ENCODE measurements at regions not wholly inside any gene's neighbourhood (a gene's known extent, or its start where the extent isn't known, plus 50 kb on each side); places are given as distances from the start of the nearest gene placed in this dataset.

GRCh38 chr11:92791886-92792285 lies 177.6 kb upstream of the MTNR1B start:
- no peak overlapping the region for H3K9ac ChIP-seq
- no peaks in the 10 kb centered on the region for H3K4me1 ChIP-seq
- no peak overlapping the region for H3K4me2 ChIP-seq
- no peak overlapping the region for H3K4me3 ChIP-seq
- TF ChIP-seq Cebpa-rat (IDR thresholded peaks at IDR 0.05): no peak
- no peaks in the 10 kb centered on the region for H4K20me1 ChIP-seq
- no peaks in the 10 kb centered on the region for H3K9me3 ChIP-seq
- no peaks in the 10 kb centered on the region for H3K36me3 ChIP-seq
- no peak overlapping the region for H3K27ac ChIP-seq
- H3K27me3 ChIP-seq: no peaks in the 10 kb centered on the region

- Histone ChIP-seq H4K20me1 (no peaks in the 10 kb centered on the region), H3K27ac (no peak overlapping the region), H3K9me3 (no peaks in the 10 kb centered on the region), H3K27me3 (no peaks in the 10 kb centered on the region), H3K36me3 (no peaks in the 10 kb centered on the region), H3K4me3 (no peak overlapping the region), H3K4me2 (no peak overlapping the region), H3K4me1 (no peaks in the 10 kb centered on the region), H3K9ac (no peak overlapping the region)
- TF ChIP-seq Cebpa-rat (IDR thresholded peaks at IDR 0.05): no peak
These were observed 176.3 kb upstream of the MTNR1B start for GRCh38 chr11:92793189-92793588.

- TF ChIP-seq Cebpa-rat (IDR thresholded peaks at IDR 0.05): no peak
- Histone ChIP-seq H3K4me3 (no peak overlapping the region), H3K9me3 (no peaks in the 10 kb centered on the region), H4K20me1 (no peaks in the 10 kb centered on the region), H3K4me1 (no peaks in the 10 kb centered on the region), H3K27ac (no peak overlapping the region), H3K4me2 (no peak overlapping the region), H3K9ac (no peak overlapping the region), H3K36me3 (no peaks in the 10 kb centered on the region), H3K27me3 (no peaks in the 10 kb centered on the region)
These were observed 174.7 kb upstream of the MTNR1B start for GRCh38 chr11:92794783-92795182.

DNA sequence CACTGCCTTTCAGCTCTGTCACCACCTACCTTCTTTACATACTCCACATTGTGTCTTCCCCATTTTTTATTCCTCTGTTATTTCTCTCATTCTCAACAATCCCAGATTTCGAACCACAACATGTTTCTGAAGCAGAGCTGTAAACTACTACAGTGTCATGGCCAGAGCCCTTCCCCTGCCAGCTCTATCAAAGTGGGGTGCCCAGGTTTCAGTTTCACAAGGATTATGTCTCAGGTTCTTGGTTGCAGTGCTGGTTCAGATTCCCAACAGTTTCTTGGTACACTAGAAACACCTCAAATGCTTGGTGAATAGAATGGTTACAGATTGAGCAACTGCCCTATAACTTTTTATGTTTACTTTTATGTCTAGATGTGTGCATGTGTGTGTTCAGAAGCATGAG lies 172.7 kb upstream of the MTNR1B start:
- Histone ChIP-seq H3K9me3 (no peaks in the 10 kb centered on the region), H3K36me3 (no peaks in the 10 kb centered on the region), H3K27ac (no peak overlapping the region), H4K20me1 (no peaks in the 10 kb centered on the region), H3K4me2 (no peak overlapping the region), H3K4me3 (no peak overlapping the region), H3K9ac (no peak overlapping the region), H3K27me3 (no peaks in the 10 kb centered on the region), H3K4me1 (no peaks in the 10 kb centered on the region)
- TF ChIP-seq Cebpa-rat (IDR thresholded peaks at IDR 0.05): no peak

DNA sequence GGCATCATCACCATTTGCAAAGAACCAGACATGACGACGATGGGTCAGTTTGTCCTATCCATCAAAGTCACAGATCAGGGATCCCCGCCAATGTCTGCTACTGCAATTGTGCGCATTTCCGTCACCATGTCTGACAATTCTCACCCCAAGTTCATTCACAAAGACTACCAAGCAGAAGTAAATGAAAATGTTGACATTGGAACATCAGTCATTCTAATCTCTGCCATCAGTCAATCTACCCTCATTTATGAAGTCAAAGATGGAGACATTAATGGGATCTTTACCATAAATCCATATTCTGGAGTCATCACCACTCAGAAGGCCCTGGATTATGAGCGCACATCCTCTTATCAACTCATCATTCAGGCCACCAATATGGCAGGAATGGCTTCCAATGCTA lies 171.6 kb upstream of the MTNR1B start:
- Histone ChIP-seq H3K4me2 (no peak overlapping the region), H3K4me1 (no peaks in the 10 kb centered on the region), H3K9me3 (no peaks in the 10 kb centered on the region), H3K4me3 (no peak overlapping the region), H3K9ac (no peak overlapping the region), H3K27ac (no peak overlapping the region), H3K36me3 (no peaks in the 10 kb centered on the region), H3K27me3 (no peaks in the 10 kb centered on the region), H4K20me1 (no peaks in the 10 kb centered on the region)
- no peak for TF ChIP-seq Cebpa-rat (IDR thresholded peaks at IDR 0.05)

GRCh38 chr11:92801685-92802084 lies 167.8 kb upstream of the MTNR1B start:
- no peaks in the 10 kb centered on the region for H3K4me1 ChIP-seq
- no peak overlapping the region for H3K27ac ChIP-seq
- H3K9ac ChIP-seq: no peak overlapping the region
- TF ChIP-seq Cebpa-rat (IDR thresholded peaks at IDR 0.05): no peak
- H3K4me2 ChIP-seq: no peak overlapping the region
- H3K36me3 ChIP-seq: no peaks in the 10 kb centered on the region
- H3K9me3 ChIP-seq: no peaks in the 10 kb centered on the region
- no peak overlapping the region for H3K4me3 ChIP-seq
- H3K27me3 ChIP-seq: no peaks in the 10 kb centered on the region
- H4K20me1 ChIP-seq: no peaks in the 10 kb centered on the region

DNA sequence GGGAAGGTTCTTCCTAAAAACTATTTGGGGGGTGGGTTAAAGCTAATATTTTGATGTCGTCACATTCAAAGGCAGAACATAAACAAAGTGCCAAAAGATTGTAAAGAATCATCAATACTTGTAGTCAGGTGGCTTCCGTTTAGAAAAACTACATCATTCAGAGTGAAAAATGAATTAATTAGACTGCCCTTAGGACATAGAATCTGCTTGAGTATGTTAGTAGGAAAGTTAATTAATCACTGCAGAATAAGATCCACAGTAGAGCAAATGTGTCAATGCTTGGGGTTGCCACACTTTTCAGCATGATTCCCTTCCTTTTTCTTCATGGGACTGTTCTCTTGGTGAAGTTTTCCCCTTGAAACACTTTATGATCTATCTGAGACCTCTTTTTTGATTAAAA lies 166.8 kb upstream of the MTNR1B start:
- Histone ChIP-seq H3K9ac (no peak overlapping the region), H3K4me1 (no peaks in the 10 kb centered on the region), H3K4me3 (no peak overlapping the region), H3K4me2 (no peak overlapping the region), H3K27ac (no peak overlapping the region), H4K20me1 (no peaks in the 10 kb centered on the region), H3K36me3 (no peaks in the 10 kb centered on the region), H3K27me3 (no peaks in the 10 kb centered on the region), H3K9me3 (no peaks in the 10 kb centered on the region)
- no peak for TF ChIP-seq Cebpa-rat (IDR thresholded peaks at IDR 0.05)

DNA sequence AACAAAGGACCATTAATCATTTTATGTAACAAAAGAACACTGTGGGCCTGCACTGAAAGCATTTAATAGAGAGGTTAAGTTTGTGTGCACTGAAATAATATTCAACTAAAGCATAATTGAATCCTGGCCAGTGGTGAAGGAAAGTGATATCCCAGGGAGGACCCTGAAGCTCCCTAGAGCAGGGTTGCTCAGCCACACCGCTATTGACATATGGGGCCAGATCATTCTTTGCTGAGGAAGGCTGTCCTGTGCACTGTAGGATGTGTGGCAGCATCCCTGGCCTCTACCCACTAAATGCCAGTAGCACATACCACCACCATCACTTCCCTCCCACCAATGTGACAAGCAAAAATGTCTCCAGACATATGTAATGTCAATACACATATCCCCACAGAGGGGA lies 166.1 kb upstream of the MTNR1B start:
- H3K4me2 ChIP-seq: no peak overlapping the region
- H3K4me1 ChIP-seq: no peaks in the 10 kb centered on the region
- H3K4me3 ChIP-seq: no peak overlapping the region
- no peaks in the 10 kb centered on the region for H3K36me3 ChIP-seq
- no peak for TF ChIP-seq Cebpa-rat (IDR thresholded peaks at IDR 0.05)
- no peak overlapping the region for H3K9ac ChIP-seq
- no peaks in the 10 kb centered on the region for H3K9me3 ChIP-seq
- H3K27me3 ChIP-seq: no peaks in the 10 kb centered on the region
- no peak overlapping the region for H3K27ac ChIP-seq
- H4K20me1 ChIP-seq: no peaks in the 10 kb centered on the region

GRCh38 chr11:92804388-92804966 lies 165.0 kb upstream of the MTNR1B start:
- H3K9ac ChIP-seq: no peak overlapping the region
- H3K4me1 ChIP-seq: no peaks in the 10 kb centered on the region

GRCh38 chr11:92808022-92808421 lies 161.4 kb upstream of the MTNR1B start:
- no peak overlapping the region for H3K9ac ChIP-seq
- H3K4me3 ChIP-seq: no peak overlapping the region
- no peak overlapping the region for H3K4me2 ChIP-seq
- H3K36me3 ChIP-seq: no peaks in the 10 kb centered on the region
- H3K27me3 ChIP-seq: no peaks in the 10 kb centered on the region
- H3K4me1 ChIP-seq: peaks cover 5% of the 10 kb centered on the region
- H3K27ac ChIP-seq: no peak overlapping the region
- no peaks in the 10 kb centered on the region for H4K20me1 ChIP-seq
- no peaks in the 10 kb centered on the region for H3K9me3 ChIP-seq
- TF ChIP-seq Cebpa-rat (IDR thresholded peaks at IDR 0.05): no peak

More at GRCh38 chr11:92804388-92804966, 165.0 kb upstream of the MTNR1B start:
- H3K4me3 ChIP-seq: no peak overlapping the region
- no peak overlapping the region for H3K4me2 ChIP-seq
- H3K27ac ChIP-seq: no peak overlapping the region
- H3K27me3 ChIP-seq: no peaks in the 10 kb centered on the region
- no peaks in the 10 kb centered on the region for H3K36me3 ChIP-seq
- no peaks in the 10 kb centered on the region for H3K9me3 ChIP-seq
- TF ChIP-seq Cebpa-rat (IDR thresholded peaks at IDR 0.05): no peak
- H4K20me1 ChIP-seq: no peaks in the 10 kb centered on the region

Data from BLaER1 (cell line).